Activated CD8-positive, alpha-beta memory T cell treated with anti-CD3 and anti-CD28 coated beads for 36 hours (primary cell): ENCODE measurements at regions not wholly inside any gene's neighbourhood (a gene's known extent, or its start where the extent isn't known, plus 50 kb on each side); places are given as distances from the start of the nearest gene placed in this dataset.

Source experiments
- CTCF ChIA-PET: fragments of 350-600 bp; sonication (Branson Sonifier 250); formaldehyde crosslinking; loops from one replicate; lab custom pipeline; 2021; ENCODE audit warnings: antibody characterized with exemption; lab: Charles Lee
- POLR2A ChIA-PET: fragments of 350-600 bp; sonication (Branson Sonifier 250); formaldehyde crosslinking; loops from one replicate; lab custom pipeline; 2021; ENCODE audit warnings: antibody characterized with exemption; lab: Charles Lee

GRCh38 chr5:142484821-142485387 lies 160.1 kb upstream of the SPRY4 start:
- ChIA-PET POLR2A (no interaction called here), CTCF (no interaction called here)

DNA sequence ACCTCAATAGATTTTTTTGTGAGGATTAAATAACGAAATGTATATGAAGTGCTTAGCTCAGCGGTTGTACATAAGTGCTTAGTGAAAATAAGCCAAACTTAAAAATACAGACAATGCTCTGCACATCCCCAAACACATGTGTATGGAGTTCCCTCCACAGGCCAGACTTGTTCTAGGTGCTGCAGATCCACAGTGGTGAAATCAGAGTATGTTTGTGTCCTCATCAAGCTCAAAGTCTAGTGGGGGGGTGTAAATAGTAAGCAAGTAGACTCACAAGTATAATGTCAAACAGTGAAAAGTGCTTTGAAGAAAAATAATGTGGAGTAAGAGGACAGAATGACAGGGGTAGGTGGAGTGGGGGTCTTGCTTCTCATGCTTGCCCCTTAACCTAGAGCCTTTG lies 157.4 kb upstream of the SPRY4 start:
- CTCF ChIA-PET: no interaction called here
- POLR2A ChIA-PET: no interaction called here

GRCh38 chr5:142481410-142481809 lies 156.6 kb upstream of the SPRY4 start:
- POLR2A ChIA-PET: no interaction called here
- CTCF ChIA-PET: no interaction called here

GRCh38 chr5:142479854-142480519 lies 155.2 kb upstream of the SPRY4 start:
- CTCF ChIA-PET: no interaction called here
- POLR2A ChIA-PET: no interaction called here

DNA sequence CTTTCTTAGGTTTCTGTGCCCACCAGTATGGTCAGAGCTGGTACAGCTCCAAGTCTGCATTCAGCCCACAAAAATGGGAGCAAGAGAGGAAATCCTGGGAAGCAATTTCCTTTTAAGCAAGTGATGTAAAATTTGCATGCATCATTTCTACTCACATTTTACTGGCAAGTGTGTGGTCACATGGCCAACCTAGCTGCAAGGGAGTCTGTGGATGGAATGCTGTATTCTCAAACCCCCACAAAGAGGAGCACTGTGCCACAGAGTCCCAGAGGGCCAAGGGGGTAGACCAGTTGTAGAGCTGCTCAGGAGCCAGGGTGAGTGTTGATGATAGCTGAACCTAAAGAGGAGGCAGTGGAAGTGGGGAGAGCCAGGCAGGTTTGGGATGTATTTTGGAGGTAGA lies 154.3 kb upstream of the SPRY4 start:
- ChIA-PET POLR2A (no interaction called here), CTCF (no interaction called here)

DNA sequence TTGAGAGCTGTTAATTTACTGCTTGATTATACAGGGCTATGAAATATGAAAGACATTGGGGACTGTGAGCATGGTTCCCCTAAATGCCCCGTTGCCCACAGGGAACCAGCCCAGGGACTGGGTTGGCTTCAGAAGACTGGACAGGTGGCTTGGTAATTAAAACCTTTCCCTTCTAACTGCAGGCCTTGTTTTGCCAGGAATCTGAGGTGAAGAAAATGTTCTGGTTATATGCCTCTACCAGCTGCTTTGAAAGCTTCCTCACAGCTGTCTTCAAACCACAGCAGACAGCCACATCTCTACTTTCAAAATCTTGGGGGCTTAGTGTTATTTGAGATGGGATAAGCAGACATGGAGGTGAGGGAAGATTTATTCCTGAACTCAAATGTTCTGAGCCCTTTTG lies 153.3 kb upstream of the SPRY4 start:
- POLR2A ChIA-PET: no interaction called here
- CTCF ChIA-PET: no interaction called here

GRCh38 chr5:142475102-142475513 lies 150.3 kb upstream of the SPRY4 start:
- CTCF ChIA-PET: no interaction called here
- POLR2A ChIA-PET: no interaction called here

- CTCF ChIA-PET: no interaction called here
- POLR2A ChIA-PET: no interaction called here
Observed at GRCh38 chr5:142474431-142475094, 149.7 kb upstream of the SPRY4 start.

DNA sequence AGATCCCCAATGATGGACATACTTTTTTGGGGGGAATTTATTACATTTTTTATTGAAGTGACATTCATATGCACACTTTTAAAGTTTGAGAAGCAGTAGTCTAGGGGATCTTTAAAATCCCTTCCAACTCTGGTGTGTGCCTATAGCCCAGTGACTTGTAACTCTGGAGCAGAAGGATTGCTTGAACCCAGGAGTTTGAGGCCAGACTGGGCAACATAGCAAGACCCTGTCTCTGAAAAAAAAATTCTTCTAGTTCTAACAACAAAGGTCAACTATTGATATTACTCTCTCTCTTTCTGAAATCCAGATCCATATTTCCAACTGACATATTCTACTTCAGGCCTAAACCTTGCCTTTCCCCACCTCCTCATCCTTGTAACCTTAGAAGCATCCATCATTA lies 148.2 kb upstream of the SPRY4 start:
- POLR2A ChIA-PET: no interaction called here
- CTCF ChIA-PET: no interaction called here

DNA sequence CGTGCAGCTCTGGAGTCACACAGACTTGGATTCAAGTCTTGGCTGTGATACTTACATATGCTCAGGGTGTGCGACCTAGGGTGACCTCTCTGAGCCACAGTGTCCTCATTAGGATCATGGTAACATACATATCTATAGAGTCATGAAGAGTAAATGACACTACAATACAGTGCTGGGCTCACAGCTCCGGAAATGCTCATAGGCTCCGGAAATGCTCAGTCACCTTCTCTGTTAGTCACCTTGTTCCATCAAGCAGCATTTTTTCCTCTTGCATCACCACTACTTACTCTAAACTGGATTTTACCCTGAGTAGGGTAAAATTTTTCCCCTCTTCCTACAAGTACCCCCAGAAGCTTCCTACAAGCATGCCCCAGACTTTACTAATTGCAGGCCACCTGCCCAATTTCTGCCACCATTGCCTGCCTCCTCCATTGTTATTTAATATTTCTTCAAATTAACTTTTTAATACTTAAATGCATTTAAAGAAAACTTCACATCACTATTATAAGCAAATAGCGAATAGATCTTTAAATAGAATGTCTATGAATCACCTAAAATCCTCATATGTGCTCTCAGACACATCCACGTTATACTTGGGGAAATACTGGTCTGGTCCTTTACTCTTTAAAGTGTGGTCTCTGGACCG lies 147.6 kb upstream of the SPRY4 start:
- POLR2A ChIA-PET: interaction anchor here (0.6 kb wide), 1 partner anchor 1133 kb away, joined by 3 read pairs; no protein-coding TSS in a partner anchor

DNA sequence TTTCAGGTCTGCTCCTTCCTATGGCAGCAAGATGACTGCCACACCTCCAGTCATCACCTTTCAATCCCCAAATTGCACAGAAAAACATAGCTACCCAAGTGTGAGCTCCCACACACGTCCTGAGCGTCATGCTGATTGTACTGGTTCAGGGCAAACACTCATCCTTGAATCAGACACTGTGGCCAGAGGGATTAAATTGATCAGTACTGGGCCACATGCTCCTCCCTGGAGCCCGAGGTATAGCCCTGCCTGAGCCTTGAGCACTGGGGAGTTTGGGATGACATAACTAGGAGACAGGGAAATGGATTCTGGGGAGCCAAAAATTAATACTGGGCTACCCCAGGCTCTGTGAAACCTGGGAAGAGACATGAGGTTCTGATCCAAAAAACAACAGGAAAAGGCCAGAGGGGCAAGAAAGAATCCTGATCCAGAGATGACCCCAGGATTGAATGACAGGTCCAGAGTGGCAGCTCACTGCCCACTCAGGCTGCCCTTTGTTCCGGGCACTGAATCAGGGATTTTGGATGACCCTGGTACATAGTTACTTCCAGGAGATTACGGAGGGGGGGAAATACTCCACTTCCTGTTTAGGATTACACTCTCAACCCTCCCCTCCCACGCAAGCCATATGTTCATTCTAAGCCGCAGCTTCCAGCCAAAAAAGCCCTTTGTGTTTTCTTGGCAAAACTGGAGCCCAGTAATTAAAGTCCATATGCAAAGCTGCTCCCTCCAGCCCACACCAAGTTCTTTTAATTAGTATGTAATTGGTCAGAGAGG lies 141.6 kb upstream of the SPRY4 start:
- CTCF ChIA-PET: no interaction called here

More for the DNA sequence above, 147.6 kb upstream of the SPRY4 start:
- CTCF ChIA-PET: interaction anchor here (0.6 kb wide), 1 partner anchor 1540 kb away, joined by 3 read pairs; no protein-coding TSS in a partner anchor

GRCh38 chr5:142465476-142465875 lies 140.7 kb upstream of the SPRY4 start:
- ChIA-PET CTCF (no interaction called here), POLR2A (no interaction called here)

More for the DNA sequence above, 141.6 kb upstream of the SPRY4 start:
- POLR2A ChIA-PET: no interaction called here

- CTCF ChIA-PET: no interaction called here
- POLR2A ChIA-PET: no interaction called here
Observed at GRCh38 chr5:142463904-142464303, 139.1 kb upstream of the SPRY4 start.

GRCh38 chr5:142461028-142461590 lies 136.3 kb upstream of the SPRY4 start:
- ChIA-PET CTCF (no interaction called here), POLR2A (no interaction called here)

GRCh38 chr5:142459209-142459608 lies 134.4 kb upstream of the SPRY4 start:
- ChIA-PET POLR2A (no interaction called here), CTCF (no interaction called here)

DNA sequence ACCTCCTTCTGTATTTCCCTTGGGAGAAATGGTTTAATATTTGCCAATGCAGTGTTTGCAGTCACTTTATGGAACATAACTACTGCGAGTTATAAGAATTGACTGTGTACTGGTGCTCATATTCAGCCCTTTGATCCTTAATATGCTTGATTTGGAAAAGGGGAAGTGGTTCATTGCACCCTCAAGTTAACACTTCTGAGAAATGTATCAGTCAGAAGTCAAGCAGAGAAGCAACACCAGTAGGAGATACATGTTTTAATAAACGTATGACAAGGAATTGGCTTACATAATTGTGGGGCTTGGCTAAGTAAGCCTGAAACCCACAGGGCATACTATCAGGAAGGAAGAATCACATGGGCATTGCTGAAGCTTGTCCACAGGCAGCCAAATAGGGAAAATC lies 131.0 kb upstream of the SPRY4 start:
- POLR2A ChIA-PET: no interaction called here
- CTCF ChIA-PET: no interaction called here

DNA sequence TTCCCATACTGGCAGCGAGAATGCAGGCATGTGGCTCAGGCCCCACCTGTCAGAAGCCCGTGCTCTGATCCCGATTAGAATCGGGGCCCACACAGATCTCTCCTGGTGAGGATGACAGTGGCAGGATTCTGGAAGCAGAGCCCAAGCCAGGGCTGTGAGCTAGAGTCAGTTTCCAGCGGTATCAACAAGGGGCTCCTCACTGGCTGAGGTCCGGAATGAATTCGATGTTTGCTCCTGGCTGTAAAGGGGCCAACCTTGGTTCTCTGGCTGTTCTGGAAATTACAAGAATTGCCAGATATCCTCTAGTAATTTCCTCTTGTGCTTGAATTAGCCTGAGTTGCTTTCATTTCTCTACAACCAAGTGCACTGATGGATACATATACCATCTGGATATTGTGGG lies 129.1 kb upstream of the SPRY4 start:
- POLR2A ChIA-PET: no interaction called here
- CTCF ChIA-PET: no interaction called here

GRCh38 chr5:142450419-142450818 lies 125.6 kb upstream of the SPRY4 start:
- ChIA-PET POLR2A (no interaction called here), CTCF (no interaction called here)

GRCh38 chr5:142447887-142448286 lies 123.1 kb upstream of the SPRY4 start:
- CTCF ChIA-PET: no interaction called here
- POLR2A ChIA-PET: no interaction called here

- CTCF ChIA-PET: no interaction called here
- POLR2A ChIA-PET: no interaction called here
Observed at GRCh38 chr5:142446960-142447279, 122.1 kb upstream of the SPRY4 start.
